Erythroblast (primary cell): ENCODE measurements at regions not wholly inside any gene's neighbourhood (a gene's known extent, or its start where the extent isn't known, plus 50 kb on each side); places are given as distances from the start of the nearest gene placed in this dataset.

Source experiments
- GATA1 ChIP-seq: IDR thresholded peaks from 2 replicates; pipeline ENCODE4 v1.6.1; 2011; ENCODE audit warnings: low read depth, mild to moderate bottlenecking, control low read depth, low read length, moderate library complexity
- POLR2A ChIP-seq: IDR thresholded peaks from 2 replicates; pipeline ENCODE4 v1.6.1; 2011; ENCODE audit warnings: mild to moderate bottlenecking, low read length

- TF ChIP-seq POLR2A: no peak
- no peak for TF ChIP-seq GATA1
Measured at GRCh38 chr4:1466863-1467165, 60.6 kb upstream of the NKX1-1 start.
